HEK293T (cell line): ENCODE measurements at regions not wholly inside any gene's neighbourhood (a gene's known extent, or its start where the extent isn't known, plus 50 kb on each side); places are given as distances from the start of the nearest gene placed in this dataset.

Experiments used
- ARNT ChIP-seq: fragments of 450-650 bp; IDR thresholded peaks from 2 replicates; pipeline ENCODE4 v1.6.1; 2017; ENCODE audit warnings: mild to moderate bottlenecking
- BHLHE40 ChIP-seq: fragments of 450-650 bp; IDR thresholded peaks from 2 replicates; pipeline ENCODE4 v1.6.1; 2016; ENCODE audit warnings: mild to moderate bottlenecking, moderate library complexity, borderline replicate concordance
- CTBP1 ChIP-seq: fragments of 450-650 bp; IDR thresholded peaks from 2 replicates; pipeline ENCODE4 v1.6.1; 2016; ENCODE audit warnings: borderline replicate concordance
- ELF4 ChIP-seq: fragments of 450-650 bp; IDR thresholded peaks from 2 replicates; pipeline ENCODE4 v1.6.1; 2017; ENCODE audit warnings: antibody characterized with exemption
- FOXA1 ChIP-seq: fragments of 450-650 bp; IDR thresholded peaks from 2 replicates; pipeline ENCODE4 v1.6.1; 2016; ENCODE audit warnings: mild to moderate bottlenecking
- FOXM1 ChIP-seq: fragments of 450-650 bp; IDR thresholded peaks from 2 replicates; pipeline ENCODE4 v1.6.1; 2017; ENCODE audit warnings: mild to moderate bottlenecking, borderline replicate concordance
- L3MBTL2 ChIP-seq: fragments of 450-650 bp; conservative IDR thresholded peaks from 2 replicates; pipeline ENCODE4 v1.6.1; 2016; ENCODE audit warnings: mild to moderate bottlenecking
- LEF1 ChIP-seq: fragments of 450-650 bp; IDR thresholded peaks from 2 replicates; pipeline ENCODE4 v1.6.1; 2017; ENCODE audit warnings: mild to moderate bottlenecking, borderline replicate concordance
- NFRKB ChIP-seq: fragments of 450-650 bp; IDR thresholded peaks from 2 replicates; pipeline ENCODE4 v1.6.1; 2016; ENCODE audit warnings: mild to moderate bottlenecking, moderate library complexity
- SP1 ChIP-seq: fragments of 450-650 bp; IDR thresholded peaks from 2 replicates; pipeline ENCODE4 v1.6.1; 2017
- SUZ12 ChIP-seq: fragments of 450-650 bp; IDR thresholded peaks from 2 replicates; pipeline ENCODE4 v1.6.1; 2016; ENCODE audit warnings: mild to moderate bottlenecking
- ZNF384 ChIP-seq: fragments of 450-650 bp; IDR thresholded peaks from 2 replicates; pipeline ENCODE4 v1.6.1; 2016

GRCh38 chr3:127114337-127115070, 78.4 kb upstream of the PRR23E start:
- TF ChIP-seq SUZ12 (no peak), NFRKB (no peak), SP1 (no peak), BHLHE40 (no peak), ELF4 (no peak), FOXM1 (no peak), CTBP1 (no peak), ZNF384 (no peak), LEF1 (no peak), L3MBTL2 (no peak), FOXA1 (no peak), ARNT (no peak)
